ENCODE measurements at regions not wholly inside any gene's neighbourhood (a gene's known extent, or its start where the extent isn't known, plus 50 kb on each side); places are given as distances from the start of the nearest gene placed in this dataset.
"Not testable (repeated sequence)": the region's sequence is repeated elsewhere in the genome, so short reads cannot be mapped to it uniquely, and the experiment has no call there.

DNA sequence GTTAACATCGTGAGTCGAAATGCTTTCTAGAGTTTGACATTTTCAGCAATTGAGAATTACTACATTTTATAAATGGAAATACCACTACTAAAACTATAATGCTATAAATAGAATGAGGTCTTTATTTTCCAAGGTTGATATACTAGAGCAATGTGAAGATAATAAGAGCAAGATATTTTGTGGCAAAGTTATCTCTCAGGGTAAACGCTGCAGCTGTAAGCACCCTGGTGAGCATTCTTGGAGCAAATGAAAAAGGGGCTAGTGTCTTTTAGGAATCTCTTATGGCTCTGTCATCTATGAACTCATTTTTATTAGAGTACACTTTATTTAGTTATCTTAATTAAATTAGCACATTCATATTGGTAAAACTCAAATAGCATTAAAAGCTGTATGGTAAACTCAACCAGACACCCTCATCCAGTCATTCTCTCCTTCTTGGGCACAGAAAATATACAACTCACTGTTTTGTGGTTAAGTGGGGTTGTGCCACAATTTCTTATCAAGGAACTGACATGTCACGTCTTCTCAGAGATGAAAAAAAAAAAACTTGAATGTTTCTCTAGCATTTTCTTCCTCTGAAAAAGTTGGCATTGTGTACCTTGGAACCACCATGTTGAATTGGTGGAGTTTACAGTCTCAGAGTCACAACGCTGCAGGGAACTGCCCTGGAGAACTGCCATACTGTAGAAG, 289.5 kb upstream of the PFKP start:
- DNase-seq: no peak

DNA sequence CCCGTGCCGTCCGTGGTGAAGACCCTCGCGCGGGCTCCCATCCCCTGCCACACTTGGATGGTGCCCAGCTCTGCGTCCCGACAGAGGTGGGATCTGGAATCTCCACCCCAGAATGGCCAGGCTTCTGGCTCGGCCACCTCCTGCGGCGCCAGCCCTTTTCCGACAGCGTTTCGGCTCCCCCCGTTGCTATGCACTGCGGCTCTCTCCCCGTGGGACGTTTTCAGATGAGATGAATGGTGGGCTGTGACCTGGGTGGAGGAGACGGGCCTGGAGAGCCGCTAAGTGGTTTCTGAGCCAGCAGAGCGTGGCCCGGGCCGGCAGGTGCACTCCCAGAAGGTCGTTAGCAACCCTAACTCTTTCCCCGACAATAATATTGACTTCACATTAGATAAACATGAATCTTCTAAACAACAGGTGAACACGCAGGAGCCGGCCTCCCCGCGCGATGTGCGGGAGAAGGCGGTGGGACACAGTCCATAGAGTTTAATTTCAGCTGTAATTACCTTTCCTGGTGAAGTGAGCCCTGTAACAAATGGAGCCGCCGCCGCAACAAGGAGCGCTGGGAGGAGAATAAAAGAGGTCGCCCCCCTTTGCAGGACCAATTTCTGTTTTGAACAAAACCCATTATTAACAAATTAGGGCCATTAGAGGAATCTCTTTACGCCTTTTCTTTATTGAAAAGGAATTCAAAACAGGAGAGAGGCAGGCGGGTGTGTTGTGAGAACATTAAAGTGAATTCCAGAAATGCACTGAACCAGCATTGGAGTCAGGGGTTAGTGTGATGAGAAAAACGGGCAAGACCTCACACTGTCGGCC, 294.3 kb upstream of the PFKP start:
- no peak for DNase-seq

DNA sequence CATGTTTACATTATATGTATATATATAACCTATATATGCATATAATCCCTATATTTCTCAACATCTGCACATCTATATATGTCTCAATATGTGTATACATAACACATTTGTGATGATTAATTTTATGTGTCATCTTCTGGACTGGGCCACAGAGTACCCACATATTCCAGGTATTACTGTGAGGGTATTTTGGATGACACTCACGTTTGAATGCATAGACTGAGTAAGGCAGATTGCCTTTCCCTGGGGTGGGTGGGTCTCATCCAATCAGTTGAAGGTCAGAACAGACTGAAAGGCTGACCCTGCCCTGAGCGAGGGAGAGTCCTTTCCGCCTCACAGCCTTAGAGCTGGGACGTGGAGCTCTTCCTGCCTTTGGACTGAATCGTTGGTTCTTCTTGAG, 295.2 kb upstream of the PFKP start:
- DNase-seq: no peak

DNA sequence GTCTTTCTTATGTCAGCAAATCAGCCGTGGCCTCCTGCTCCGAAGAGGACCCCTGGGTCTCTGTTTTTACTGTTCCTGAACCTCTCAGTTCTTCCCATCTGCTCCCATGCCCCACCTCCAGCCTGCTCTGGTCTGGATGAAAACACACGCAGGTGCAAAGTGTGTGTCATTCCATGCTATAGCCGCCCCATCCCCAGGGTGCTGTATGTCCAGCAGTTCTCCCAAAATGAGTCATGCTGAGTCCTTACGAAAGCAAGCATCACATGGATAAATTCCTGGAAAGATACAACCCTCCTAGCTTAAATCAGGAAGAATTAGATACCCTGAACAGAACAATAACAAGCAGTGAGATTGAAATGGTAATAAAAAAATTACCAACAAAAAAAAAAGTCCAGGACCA, 300.1 kb upstream of the PFKP start:
- not testable (repeated sequence) for DNase-seq

DNA sequence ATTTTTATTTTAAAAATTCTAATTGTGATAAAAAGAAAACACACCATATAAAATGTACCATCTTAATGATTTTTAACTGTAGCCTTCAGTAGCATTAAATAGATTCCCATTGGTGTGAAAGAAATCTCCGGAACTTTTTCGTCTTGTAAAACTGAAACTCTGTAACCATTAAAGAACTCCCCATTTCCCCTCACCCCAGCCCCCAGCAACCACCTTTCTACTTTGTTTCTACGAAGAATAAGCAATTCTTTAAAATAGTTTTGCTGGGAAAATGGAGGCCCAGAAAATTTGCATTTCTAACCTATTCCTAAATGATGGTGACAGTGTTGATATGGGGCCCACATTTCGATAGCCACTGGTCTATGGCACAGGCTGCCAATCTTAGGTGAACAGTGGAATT, 305.4 kb upstream of the PFKP start:
- no peak for DNase-seq

DNA sequence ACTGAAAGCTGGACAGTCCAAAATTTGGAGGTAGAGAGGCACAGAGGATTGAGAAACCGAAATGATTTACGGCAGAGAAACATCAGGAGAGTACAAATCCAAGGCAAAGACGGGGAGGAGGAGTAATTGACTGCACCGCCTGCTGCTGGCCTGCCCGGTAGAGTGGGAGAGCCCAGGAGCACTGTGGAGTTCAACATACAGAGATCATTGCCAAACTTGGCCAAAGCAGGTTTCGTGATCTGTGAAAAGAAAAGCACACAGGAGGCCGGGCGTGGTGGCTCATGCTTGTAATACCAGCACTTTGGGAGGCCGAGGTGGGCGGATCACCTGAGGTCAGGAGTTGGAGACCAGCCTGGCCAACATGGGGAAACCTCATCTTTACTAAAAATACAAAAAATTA, 306.0 kb upstream of the PFKP start:
- DNase-seq: no peak

DNA sequence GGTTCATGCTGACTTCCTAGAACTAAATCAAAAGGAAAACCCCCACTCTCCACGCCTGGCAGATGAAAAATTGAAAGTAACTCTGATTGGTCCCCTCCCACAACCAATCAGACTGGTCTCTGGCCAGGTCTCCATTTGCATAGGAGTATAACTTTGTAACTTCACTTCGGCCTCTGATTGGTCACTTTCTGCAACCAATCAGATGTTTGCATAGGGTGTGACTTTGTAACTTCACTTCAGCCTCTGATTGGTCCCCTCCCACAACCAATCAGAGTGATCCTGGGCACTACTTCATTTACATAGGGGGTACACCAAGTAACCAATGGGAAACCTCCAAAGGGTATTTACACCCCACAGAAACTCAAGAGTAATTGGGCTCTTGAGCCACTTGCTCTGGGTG, 306.6 kb upstream of the PFKP start:
- DNase-seq: no peak

DNA sequence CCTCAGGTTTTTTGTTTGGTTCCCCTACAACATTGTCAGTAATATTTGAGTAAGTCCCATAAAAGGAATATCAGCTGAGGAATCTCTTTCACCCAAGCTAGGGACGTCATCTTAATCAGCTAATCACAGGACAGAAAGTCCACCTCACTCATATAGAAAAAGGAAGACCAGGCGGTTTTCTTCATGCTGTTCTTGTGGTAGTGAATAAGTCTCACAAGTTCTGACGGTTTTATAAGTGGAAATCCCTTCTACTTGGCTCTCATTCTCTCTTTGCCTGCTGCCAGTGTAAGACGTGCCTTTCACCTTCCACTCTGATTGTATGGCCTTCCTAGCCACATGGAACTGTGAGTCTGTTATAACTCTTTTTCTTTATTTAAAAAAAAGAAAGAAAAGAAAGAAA, 308.1 kb upstream of the PFKP start:
- no peak for DNase-seq

DNA sequence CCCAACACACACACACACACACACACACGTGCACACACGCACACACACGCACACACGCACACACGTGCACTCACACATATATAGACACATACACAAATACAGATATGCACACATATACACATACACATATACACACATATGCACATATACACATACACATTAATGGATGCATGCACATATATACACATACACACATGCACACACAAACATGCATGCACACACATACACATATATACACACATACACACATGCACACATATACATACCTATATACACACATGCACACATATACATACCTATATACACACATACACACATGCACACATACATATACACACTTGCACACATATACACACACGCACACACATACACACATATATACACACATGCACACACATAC, 312.4 kb upstream of the PFKP start:
- no peak for DNase-seq

DNA sequence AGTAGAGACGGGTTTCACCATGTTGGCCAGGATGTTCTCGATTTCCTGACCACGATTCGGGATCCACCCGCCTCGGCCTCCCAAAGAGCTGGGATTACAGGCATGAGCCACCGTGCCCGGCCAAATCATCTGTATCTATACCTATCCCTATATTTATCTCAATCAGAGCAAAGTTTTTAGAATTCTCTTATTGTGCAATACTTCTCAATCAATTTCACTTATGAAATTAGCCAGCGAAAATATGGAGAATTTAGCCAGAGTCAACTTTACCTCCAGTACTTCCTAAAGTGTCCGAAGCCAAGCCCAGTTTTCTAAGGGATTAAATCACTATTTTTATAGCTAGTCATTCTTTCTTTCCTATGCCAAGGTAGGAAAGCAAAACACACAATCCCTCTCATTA, 319.1 kb upstream of the PFKP start:
- no peak for DNase-seq

DNA sequence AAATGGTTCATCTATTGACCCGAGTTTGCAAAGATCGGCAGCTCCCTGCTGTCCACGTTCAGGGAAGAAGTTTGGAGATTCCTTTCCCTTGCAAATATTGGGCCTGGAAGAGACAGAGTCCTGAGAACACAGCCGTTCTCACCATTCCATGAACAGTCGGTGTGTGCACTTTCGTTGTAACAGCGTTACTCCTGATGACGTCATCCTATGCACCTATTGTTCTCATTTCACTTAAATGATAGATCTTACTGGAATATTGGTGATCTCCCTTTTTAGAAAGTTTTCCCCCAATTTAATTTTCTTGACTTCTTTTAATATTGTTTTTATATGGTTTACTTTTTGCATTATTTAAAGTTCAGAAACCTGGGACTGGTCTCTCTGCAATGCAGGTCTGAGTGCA, 320.7 kb upstream of the PFKP start:
- no peak for DNase-seq

DNA sequence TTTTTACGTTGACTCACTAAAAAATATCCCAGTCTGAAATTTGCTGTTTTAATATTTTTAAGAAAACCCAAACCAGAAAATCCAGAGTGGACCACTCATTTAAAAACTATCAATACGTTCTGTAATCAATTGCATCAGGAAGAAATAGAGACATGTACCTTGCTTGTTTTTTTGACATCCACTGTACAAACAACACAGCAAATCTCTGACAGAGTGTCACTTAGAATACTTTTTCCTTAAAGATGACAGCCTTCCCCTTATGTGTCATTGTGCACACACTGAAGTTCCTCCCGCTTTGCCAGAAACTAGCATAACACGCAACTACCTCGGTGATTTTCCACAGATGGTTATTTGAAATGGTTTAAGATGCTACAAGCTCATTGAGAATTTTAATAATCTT, 321.7 kb upstream of the PFKP start:
- DNase-seq: no peak

DNA sequence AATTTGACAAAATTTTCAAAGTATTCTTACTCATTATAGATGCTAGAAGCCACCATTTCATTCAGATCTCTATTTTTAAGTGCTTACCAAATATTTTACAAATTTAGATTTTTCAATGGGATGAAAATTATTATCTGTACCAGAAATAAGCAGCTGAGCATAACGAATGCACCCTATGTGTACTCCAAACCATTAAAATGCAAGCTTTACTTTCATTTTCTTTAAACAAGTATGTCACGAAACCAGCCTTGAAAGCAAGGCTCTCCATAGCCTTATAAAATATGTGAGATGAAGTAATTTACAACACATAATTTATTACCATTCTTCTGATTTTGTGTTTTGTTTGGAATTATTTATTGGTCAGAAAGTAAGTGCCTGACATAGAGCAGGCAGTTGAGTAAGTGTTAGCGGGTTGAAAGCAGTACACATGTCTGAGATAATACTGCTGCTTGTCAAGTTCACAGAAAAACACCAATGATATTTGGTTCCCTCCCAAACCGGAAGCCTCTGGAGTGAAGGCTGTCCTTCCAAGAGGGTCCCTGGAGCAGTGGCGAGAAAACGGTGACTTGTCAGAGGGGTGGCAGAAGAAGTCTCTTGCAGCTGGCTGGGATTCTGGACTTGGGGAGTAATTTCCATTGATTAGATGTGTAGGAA, 322.7 kb upstream of the PFKP start:
- no peak for DNase-seq

DNA sequence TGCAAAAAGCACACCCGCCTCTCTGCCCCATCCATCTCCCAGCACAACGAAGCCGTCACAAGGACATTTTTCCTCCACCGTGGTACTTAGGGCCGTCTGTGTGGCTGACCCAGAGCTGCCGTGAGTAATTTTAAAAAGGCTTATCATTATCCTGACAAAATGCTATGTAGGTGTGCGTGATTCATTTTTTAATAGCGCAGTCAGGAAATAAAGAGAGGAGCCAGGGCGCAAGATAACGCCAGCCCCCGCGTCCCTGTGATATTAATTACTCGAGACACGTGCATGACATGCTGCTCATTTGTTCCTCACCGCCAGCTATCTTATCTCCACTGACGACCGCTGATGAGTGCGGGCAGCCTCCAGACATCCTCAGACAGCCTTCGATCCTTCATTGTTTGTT, 332.7 kb upstream of the PFKP start:
- no peak for DNase-seq

DNA sequence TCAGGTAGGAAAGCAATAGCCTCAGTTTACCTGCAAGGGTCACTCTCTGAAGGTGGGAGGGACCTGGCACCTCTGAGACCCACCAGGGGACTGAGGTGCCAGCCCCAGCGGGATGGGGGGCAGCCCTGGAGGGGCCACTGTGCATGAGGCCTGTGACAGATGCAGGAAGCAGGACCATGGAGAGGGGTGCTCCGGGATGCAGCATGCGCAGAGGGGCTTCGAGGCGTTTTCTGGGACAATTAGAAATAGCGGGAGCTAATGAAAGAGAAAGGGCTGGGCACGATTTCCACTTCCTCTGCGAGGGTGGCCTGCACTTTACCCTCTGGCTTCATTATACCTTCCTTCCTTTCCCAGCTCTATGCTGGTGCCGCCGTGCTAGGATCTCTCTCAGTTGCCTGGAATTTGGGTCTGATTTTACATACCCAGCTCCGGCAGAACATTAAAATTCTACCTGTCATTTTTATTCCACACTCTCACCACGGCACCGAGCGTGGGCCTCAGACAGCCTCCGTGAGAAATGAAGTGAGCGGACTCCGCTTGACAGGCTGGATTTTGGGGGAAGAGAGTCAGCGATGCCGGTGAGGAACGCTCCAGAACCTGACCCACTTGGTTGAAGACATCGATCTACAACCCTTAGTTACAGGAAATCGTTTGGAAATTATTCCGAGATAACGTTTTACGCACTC, 333.9 kb upstream of the PFKP start:
- DNase-seq: no peak

DNA sequence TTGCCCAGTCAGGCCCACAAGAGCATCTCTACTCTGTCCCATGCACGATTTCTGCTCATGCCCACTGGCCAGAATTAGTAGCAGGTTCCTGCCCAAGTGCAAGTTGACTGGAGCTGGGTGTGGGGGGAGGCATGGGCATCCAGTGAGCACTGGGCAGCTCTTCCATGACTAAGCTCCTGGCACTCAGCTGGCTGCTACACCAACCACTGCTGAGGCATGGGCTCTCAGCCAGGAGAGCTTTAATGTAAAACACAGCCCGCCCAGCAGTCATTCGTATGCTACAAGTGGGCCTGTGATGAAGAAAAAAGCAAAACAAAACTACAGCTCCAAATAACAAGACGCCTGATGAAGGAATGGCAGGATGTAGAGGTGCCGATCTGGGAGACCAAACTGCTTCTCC, 335.4 kb upstream of the PFKP start:
- no peak for DNase-seq

DNA sequence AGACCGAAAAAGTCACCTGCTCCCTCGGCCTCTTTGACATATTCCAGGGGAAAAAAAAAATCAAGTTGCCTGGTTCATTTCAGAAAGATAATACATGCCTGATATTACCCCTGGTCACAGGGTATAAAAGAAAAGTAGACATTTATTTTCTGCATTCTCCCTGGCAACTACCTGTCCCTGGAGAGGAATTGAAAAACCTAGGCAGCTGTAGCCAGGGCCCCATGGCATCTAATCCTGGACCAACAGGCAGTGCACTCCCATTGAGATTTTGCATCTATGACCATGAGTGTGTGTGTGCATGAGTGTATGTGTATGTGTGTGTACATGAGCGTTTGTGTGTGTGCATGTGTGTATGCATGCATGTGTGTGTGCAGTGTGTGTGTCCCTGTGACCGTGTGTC, 338.2 kb upstream of the PFKP start:
- DNase-seq: no peak

DNA sequence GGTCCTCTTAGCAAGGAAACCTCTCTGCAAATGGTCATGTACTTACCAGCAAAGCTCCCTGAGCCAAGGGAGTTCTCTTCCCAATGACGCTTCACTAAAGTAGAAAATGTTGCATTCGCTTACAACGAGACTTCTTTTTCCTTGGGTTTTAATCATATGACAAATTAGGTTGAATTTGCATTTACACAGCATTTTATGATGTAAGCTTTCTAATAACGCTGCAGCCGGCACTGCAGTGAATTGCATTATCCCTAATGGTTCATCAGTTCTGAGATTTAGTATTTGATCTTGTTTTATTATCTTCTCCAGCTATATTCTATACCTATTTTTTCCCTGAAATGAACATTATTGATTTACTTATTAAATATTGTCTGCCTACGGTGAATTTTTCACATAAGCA, 339.3 kb upstream of the PFKP start:
- DNase-seq: no peak

DNA sequence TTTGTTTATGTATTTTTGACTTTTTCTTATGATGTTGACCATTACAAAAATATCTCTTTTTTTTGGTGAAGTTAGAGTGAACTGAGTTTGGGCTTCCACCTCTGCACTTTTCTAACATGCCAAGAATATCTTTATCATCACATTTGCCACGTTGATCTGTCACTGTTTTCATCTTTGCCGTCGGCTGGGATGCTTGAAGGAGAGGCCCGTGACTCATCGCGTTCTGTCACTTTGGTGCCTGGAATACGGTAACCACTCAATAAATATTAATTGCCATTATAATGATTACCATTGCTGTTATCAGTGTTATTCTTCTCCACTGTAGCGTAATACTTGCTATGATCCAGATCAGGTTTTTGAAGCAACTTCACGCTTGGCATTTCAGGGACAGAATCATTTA, 350.8 kb upstream of the PFKP start:
- no peak for DNase-seq

DNA sequence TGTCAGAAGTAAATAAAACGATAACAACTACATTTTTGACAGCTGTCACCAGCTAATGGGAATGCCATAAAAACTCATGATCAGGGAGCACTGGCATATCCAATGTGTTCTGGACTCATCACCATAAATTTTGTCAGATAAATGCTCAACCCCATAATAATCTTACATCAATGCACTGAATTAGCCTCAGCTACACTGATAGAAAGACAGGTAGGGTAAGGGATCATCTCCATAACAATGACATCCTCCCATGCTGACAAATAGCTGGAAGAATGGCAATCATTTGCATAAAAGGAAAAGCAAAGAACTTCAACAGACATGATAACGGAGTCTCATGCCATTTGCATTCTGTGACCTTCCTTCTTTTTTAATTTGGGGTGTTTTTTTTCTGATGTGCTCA, 352.8 kb upstream of the PFKP start:
- no peak for DNase-seq

DNA sequence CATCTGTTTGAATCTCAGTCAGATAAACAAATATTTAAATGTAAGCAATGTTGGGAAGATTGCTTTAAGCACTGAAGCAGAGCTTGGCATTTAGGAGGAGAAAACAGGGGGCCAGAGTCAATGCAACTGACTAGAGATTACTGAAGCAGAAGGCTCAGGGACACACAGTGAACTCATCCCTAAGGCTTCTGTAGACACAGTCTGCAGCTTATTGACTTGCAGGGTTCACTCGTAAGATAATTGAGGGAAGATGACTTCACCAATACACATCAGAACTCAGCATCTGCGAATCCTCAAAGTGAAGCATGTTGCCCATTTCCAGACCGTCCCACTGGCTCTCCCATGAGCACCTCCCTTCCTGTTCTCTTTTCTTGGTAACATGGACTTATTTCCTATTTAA, 363.4 kb upstream of the PFKP start:
- no peak for DNase-seq

DNA sequence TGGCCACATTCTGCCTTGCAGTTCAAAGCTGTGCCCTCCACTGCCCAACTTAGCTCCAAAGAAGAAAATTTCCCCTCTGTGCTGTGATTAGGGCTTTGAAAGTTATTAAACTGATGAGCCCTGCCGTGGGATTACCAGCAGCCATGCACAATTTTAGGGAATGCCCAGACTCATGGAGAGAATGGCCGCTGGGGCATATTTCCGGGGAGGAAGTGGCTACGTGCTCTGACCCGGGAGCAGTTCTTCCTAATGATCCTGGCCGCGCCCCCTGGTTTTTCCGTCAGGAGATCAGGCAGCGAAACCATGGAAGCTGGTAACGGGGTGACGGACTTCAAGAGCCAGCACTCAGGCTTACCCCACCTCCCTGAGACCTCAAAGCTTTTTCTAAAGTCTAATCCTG, 365.5 kb upstream of the PFKP start:
- DNase-seq: no peak

DNA sequence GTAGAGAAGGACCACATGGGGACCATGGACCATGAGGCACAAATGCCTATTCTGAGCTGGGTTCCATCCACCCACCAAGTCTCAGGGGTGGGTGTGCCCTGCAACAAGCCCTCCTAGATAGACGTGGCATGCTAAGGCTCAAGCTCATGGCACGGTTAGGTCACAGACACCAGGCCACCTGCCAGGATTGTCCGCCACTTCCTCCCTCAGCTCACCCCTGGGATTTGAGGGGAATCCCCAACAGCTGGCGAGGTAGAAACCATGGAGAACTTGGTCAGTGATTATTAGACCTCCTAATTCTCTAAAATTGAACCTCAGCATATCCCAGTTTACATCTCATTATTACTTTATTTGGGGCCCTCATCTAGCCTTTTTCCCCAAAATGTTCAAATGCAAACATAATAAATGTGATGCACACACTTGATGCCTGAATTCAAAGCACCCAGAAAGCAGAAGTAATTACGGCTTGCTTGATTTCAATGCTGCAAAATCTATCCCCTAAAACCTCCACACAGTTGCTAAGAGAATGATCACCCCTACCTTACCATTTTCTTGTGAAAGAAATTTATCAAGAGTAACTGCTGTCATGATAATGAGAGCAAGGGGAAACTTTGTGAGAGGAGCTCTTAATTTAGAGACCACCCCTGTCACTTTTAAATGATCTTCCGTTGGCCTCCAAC, 366.6 kb upstream of the PFKP start:
- no peak for DNase-seq

All from stimulated activated CD4-positive, alpha-beta T cell treated with anti-CD3 and anti-CD28 coated beads, Interleukin-4, amount 100 ng/mL, for 24 hours (primary cell).